Upper lobe of left lung (tissue), 4 donors: ENCODE measurements at regions not wholly inside any gene's neighbourhood (a gene's known extent, or its start where the extent isn't known, plus 50 kb on each side); places are given as distances from the start of the nearest gene placed in this dataset.
"Not testable (repeated sequence)": the region's sequence is repeated elsewhere in the genome, so short reads cannot be mapped to it uniquely, and the experiment has no call there.

Source experiments
- CTCF ChIP-seq, 6 experiments: fragments of 450-650 bp in 4 of 6; fragments of 200-600 bp in 2 of 6; sonication (generic) in 2 of 6; IDR thresholded peaks; one replicate each; pipeline ENCODE4 v1.5.1; 2016 to 2019; ENCODE audit warnings: antibody characterized with exemption in 6 of 6
- EP300 ChIP-seq, 4 donors: sonication (generic); formaldehyde crosslinking; IDR thresholded peaks; one replicate each; pipeline ENCODE4 v1.5.1; 2017; ENCODE audit warnings: antibody characterized with exemption in 4 of 4, control low read depth in 2 of 4
- POLR2A ChIP-seq, 4 donors: fragments of 450-650 bp; IDR thresholded peaks; one replicate each; pipeline ENCODE4 v1.5.1; 2016 to 2017; ENCODE audit warnings: antibody characterized with exemption in 4 of 4, mild to moderate bottlenecking in 2 of 4

- not testable (repeated sequence) for TF ChIP-seq POLR2A, CTCF, EP300 (IDR thresholded peaks at IDR 0.05)
Measured at GRCh38 chr14:106004937-106005795, 478.8 kb downstream of the TMEM121 start.
